ENCODE measurements at regions not wholly inside any gene's neighbourhood (a gene's known extent, or its start where the extent isn't known, plus 50 kb on each side); places are given as distances from the start of the nearest gene placed in this dataset.

DNA sequence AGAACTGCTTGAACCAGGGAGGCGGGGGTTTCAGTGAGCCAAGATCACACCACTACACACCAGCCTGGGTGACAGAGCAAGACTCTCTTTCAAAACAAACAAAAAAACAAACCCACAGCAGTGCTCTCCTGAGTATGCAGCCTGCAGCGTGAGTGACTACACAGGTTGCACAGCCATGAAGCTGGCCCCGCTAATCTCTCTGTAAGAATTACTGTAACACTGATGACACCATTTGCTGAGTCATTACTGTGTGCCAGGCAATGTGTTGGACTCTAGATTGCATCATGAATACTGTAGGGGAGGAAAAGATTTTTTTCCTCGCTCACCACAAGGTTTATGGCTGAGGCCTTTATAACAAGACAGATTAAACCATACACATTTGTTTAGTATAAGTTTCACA lies 118.6 kb upstream of the ATP8B1 start:
- Mint-ChIP-seq H3K4me1 (peaks cover 1% of the 10 kb centered on the region), H3K27me3 (no peaks in the 10 kb centered on the region), H3K9me3 (no peaks in the 10 kb centered on the region), H3K27ac (no peak overlapping the region), H3K4me3 (no peak overlapping the region), H3K36me3 (ENCODE audit: low read depth) (no peaks in the 10 kb centered on the region)
- intact Hi-C loops (cut with micrococcal nuclease): no loop called here
- ChIA-PET POLR2A (no interaction called here), CTCF (no interaction called here)
- no peak for ATAC-seq (ENCODE audit: low read depth)
- DNase-seq: no peak
- TF ChIP-seq, protein P1, sequence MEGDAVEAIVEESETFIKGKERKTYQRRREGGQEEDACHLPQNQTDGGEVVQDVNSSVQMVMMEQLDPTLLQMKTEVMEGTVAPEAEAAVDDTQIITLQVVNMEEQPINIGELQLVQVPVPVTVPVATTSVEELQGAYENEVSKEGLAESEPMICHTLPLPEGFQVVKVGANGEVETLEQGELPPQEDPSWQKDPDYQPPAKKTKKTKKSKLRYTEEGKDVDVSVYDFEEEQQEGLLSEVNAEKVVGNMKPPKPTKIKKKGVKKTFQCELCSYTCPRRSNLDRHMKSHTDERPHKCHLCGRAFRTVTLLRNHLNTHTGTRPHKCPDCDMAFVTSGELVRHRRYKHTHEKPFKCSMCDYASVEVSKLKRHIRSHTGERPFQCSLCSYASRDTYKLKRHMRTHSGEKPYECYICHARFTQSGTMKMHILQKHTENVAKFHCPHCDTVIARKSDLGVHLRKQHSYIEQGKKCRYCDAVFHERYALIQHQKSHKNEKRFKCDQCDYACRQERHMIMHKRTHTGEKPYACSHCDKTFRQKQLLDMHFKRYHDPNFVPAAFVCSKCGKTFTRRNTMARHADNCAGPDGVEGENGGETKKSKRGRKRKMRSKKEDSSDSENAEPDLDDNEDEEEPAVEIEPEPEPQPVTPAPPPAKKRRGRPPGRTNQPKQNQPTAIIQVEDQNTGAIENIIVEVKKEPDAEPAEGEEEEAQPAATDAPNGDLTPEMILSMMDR (IDR thresholded peaks at IDR 0.05): no peak

DNA sequence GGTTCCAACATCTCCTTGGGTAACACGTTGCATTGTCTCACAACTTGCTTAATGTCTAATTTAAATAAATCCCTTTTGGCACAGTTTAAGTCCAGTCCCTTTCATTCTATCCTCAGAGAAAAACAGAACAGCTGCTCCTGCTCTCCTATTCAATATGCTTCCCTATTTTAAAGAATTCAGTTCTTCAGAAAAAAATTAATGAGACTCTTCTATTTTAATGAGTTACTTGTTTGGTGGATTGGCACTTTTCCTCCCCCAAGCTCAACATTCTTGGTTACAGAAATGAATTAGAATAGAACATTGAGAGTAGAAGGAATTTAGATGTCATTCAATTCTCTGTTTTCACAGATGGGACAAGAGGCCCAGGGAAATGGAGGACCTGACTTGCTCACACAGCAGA lies 116.9 kb upstream of the ATP8B1 start:
- Mint-ChIP-seq H3K4me3 (no peak overlapping the region), H3K27ac (no peak overlapping the region), H3K36me3 (ENCODE audit: low read depth) (no peaks in the 10 kb centered on the region), H3K9me3 (no peaks in the 10 kb centered on the region), H3K4me1 (peaks cover 11% of the 10 kb centered on the region), H3K27me3 (no peaks in the 10 kb centered on the region)
- ATAC-seq (ENCODE audit: low read depth) (no peak), DNase-seq (no peak)
- intact Hi-C loops (cut with micrococcal nuclease): no loop called here
- ChIA-PET CTCF (no interaction called here), POLR2A (no interaction called here)
- TF ChIP-seq, protein P1 (IDR thresholded peaks at IDR 0.05): no peak

DNA sequence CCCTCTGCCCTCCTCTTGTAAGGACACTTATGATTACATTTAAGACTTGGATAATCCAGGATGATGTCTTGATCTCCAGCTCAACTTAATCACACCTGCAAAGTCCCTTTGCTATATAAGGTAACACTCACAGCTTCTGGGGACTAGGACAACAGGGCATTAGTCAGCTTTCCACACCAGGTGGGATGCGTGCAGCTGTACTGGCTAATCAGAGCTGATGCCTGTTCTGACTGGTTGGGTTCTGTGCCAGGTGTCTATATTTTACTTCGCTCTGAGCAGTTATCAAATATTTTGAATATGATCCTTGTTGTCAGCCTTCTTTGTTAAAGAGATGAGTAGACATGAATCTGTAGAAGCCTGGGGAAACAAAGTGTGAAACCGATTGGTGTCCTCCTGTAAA lies 115.5 kb upstream of the ATP8B1 start:
- intact Hi-C loops (cut with micrococcal nuclease): no loop called here
- TF ChIP-seq, protein P1 (IDR thresholded peaks at IDR 0.05): no peak
- no peak overlapping the region for H3K27ac Mint-ChIP-seq
- POLR2A ChIA-PET: no interaction called here
- no peaks in the 10 kb centered on the region for H3K36me3 Mint-ChIP-seq (ENCODE audit: low read depth)
- peaks cover 11% of the 10 kb centered on the region for H3K4me1 Mint-ChIP-seq
- no peaks in the 10 kb centered on the region for H3K27me3 Mint-ChIP-seq
- H3K4me3 Mint-ChIP-seq: no peak overlapping the region
- CTCF ChIA-PET: no interaction called here
- DNase-seq (no peak), ATAC-seq (ENCODE audit: low read depth) (no peak)
- H3K9me3 Mint-ChIP-seq: no peaks in the 10 kb centered on the region

DNA sequence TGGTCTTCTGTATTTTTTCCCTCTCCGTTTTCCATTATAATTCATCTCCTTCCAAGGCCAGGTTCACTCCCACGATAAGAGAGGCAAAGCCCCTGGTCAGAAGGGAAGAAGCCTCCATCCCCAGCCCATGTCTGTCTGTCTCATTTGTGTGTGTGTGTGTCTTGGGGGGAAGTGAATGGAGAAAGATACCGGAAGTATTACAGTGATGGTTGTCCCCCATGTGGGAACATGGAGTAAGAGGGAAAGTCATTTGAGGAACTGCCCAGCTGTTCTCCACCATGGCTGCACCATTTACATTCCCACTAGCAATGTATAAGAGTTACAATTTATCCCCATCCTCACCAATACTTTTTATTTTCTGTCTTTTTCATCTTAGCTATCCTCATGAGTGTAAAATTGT lies 113.6 kb upstream of the ATP8B1 start:
- H3K36me3 Mint-ChIP-seq (ENCODE audit: low read depth): no peaks in the 10 kb centered on the region
- H3K27ac Mint-ChIP-seq: no peak overlapping the region
- POLR2A ChIA-PET: no interaction called here
- no peak overlapping the region for H3K4me3 Mint-ChIP-seq
- TF ChIP-seq, protein P1 (IDR thresholded peaks at IDR 0.05): no peak
- DNase-seq (no peak), ATAC-seq (ENCODE audit: low read depth) (no peak)
- intact Hi-C loops (cut with micrococcal nuclease): no loop called here
- no peaks in the 10 kb centered on the region for H3K9me3 Mint-ChIP-seq
- CTCF ChIA-PET: no interaction called here
- H3K4me1 Mint-ChIP-seq: peaks cover 11% of the 10 kb centered on the region
- no peaks in the 10 kb centered on the region for H3K27me3 Mint-ChIP-seq

DNA sequence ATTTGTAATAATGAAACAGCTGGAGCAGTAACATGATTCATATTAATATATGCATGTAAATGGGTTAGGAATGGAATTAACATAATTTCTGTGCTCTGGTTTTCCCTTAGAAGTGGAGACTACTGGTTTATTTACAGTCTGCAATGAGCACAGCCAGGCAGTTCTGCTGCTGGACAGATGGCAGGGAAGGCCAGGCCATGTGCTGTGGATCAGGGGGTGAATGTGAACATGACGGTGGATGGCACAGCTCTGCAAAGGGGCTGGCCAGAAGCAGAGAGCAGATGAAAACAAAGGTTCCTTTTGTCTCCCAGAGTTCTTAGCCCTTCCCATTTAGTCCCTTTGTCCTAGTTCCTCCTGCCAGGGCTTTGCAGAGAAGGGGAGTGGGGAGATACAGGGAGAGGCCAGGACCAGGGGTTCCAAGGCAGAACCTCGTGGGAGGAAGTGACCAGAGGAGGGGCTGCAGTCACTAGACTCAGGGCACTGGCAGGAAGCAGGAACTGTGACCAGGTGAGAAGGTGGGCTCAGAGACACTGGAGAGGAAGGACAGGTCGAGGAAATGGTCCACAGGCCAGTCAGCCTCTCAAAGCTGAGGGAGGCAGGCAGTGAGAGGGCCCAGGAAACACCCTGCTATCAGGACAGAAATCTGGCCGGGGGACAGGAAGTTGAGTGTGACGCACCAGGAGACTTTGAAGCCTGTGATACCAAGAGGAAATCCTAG lies 112.9 kb upstream of the ATP8B1 start:
- peaks cover 11% of the 10 kb centered on the region for H3K4me1 Mint-ChIP-seq
- TF ChIP-seq, protein P1 (IDR thresholded peaks at IDR 0.05): no peak
- CTCF ChIA-PET: no interaction called here
- ATAC-seq (ENCODE audit: low read depth) (no peak), DNase-seq (no peak)
- no peaks in the 10 kb centered on the region for H3K27me3 Mint-ChIP-seq
- no peaks in the 10 kb centered on the region for H3K9me3 Mint-ChIP-seq
- POLR2A ChIA-PET: no interaction called here
- intact Hi-C loops (cut with micrococcal nuclease): no loop called here
- H3K4me3 Mint-ChIP-seq: no peak overlapping the region
- H3K36me3 Mint-ChIP-seq (ENCODE audit: low read depth): no peaks in the 10 kb centered on the region
- no peak overlapping the region for H3K27ac Mint-ChIP-seq
